Stimulated activated naive CD4-positive, alpha-beta T cell treated with Interleukin-2 at 50 U/mL for 16 hours (primary cell): ENCODE measurements at regions not wholly inside any gene's neighbourhood (a gene's known extent, or its start where the extent isn't known, plus 50 kb on each side); places are given as distances from the start of the nearest gene placed in this dataset.

Source experiments
- DNase-seq: peaks from one replicate; lab custom pipeline; 2025; lab: John Stamatoyannopoulos, UW

DNA sequence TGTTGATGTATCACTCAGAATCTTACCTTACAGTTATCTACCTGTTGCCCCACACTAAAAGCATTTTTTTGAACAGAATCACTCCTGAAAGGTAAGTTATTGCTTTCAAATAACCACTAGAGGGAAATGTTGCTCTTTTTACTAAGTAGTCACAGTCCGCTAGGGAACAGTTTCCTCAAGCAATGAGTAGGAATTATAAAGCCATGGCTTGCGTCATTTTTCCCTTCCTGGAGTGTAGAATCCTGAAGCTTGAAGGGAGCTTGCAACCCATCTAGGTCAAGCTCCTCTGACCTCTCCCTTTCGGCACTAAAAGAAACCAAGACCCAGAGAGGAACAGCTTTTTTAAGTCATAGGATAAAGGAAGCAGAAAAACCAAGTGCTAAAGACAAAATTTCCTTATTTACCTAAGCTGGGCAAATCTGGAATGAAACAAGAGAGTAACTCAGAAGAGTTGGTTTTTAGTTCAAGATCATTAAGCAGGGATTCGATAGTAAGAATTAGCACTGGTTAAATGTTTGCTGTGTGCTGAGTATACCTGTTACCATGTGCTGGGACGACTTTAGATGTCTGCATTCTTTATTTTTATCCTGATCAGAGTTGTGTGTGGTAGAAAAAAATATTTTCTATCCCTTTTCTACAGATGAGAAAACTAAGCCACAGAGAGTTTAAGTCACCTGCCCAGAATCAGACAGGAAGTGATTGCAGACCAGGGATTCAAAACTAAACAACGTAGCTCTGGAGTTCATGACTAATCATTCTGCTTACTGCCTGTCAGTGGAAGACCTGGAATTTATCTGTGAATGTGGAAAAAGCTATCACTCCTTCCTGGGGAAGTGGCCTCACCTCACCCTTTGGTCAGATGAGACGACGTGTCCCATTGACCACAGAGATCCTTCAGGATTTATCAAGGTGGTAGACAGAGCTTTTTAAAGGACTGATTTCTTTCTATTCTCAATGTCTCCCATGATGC, 631.5 kb downstream of the RAB28 start:
- no peak for DNase-seq

DNA sequence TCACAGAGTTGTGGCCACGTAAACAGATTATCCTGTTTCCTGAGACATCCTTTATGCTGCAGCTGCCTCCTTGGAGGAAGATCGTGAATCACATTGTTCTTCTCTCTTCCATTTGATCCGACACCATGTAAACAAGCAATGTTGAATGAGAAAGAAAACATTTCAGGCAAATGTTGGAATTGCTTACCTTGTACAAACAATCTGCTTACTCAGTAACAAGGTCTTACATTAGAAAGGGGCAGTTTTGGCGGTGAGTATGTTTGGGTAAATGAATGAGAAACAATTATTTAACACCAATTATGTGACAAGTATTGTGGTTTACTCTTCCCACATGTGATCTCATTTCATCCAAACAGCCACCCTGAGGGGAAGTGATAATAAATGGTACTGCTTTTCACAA, 637.8 kb downstream of the RAB28 start:
- no peak for DNase-seq

DNA sequence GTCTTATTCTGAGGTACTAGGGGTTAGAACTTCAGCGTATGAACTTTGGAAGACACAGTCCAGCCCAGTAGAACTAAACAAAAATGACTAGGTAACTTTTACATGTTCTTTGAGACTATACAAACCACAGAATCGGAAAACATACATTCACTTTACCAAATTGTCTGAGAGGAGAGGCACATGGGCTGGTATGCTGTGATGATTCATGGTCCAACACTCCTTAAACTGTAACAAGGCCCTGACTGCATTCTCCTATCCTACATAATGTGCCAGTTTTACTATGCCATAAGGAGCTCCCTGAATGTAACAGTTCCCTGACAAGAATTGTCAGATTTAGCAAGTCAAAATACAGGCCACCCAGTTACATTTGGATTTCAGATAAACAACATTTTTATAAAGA, 640.0 kb downstream of the RAB28 start:
- DNase-seq = no peak

DNA sequence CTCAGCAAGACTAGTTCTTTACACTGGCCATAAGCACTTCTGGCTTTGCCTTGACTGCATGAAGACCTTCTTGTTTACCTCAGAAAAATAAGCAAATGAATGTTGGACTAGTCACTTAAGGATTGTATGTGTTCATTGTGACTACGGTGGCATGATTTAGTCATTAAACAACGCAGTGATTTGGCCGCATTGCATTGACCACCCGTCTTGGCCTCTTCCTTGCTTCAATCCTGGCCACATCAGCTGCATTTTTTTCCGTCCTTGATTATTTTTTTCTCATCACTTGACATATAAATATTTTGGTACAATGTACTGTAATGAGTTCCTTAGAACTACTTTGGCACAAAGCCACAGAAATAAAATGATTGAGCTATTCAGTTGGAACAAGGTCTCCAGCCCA, 656.2 kb downstream of the RAB28 start:
- no peak for DNase-seq

DNA sequence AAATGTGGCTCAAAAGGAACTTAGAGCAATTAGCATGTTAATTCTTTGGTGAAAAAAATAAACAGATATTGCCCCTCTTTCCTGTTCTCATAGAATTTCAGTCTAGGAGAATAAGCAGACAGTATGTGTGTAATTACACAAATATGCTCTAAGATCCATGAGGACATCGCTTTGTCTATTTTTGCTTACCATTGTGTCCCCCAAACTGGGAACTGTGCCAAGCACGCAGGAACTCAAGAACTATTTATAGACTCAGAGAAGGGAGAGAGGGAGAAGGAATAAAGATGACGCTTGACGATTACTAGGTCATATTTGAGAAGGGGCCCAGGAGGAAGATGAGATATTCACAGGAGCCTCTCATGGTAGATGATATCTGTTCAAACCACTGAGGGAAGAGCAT, 692.6 kb downstream of the RAB28 start:
- no peak for DNase-seq

DNA sequence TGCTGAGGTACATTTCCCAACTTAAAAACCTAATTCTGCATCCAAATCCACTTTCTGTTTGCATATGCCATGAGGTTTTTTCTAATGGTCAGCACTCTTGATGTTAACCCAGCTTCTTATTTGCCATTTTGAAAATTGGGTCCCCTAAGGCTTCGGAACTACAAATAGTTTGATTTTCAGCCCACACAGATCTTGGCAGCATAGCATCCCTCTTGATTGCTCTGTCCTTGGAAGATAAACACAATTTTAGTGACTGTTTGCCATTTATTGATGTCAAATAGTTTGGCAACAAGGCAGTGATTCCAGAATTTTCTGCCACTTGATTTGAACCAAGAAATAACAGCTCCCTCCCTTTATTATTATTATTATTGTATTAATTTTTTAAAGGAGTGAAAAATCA, 696.9 kb downstream of the RAB28 start:
- no peak for DNase-seq

DNA sequence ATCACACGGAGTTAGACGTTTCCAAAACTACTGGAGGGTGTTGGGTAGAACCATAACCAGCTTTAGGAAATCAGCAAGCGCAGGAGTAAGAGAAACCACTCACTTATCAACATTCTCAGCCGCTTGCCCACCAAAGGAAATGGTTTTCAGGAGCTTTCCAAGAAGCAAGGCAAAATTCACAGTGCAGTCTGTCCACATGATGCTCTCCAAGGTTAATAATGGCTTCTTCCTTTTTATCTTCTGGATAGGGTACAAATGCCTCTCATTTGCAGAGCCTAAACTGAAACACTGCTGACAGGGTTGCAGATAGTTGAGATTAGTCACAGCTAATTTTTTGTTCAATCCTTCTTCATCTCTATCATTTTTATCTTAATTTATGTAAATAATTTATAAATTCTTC, 705.4 kb downstream of the RAB28 start:
- no peak for DNase-seq

DNA sequence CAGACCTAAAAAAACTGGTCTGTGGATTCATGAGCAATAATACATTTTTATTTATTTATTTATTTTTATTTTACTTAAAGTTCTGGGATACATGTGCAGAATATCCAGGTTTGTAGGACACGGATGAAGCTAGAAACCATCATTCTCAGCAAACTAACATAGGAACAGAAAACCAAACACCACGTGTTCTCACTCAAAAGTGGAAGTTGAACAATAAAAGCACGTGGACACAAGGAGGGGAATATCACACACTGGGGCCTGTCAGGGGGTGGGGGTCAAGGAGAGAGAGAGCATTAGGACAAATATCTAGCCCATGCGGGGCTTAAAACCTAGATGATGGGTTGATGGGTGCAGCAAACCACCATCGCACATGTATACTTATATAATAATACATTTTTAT, 705.9 kb downstream of the RAB28 start:
- no peak for DNase-seq

DNA sequence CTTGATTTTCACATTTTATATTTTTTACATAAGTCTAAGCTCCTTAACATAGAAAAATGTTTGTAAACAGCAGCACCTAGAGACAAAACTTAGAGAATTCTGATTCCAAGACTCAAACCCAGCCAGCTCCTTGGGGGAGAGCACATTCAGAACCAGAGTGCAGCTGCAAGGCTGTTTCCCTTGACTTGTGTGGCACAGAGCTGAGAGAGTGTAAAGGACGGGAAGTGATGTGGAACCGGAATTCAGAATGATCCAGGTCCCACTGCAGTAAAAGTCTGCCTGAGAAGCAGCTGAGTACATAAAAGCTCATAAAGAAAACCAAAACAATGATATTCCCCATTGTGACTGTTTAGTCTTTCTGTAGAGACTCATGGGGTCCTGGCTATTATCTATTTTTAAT, 713.8 kb downstream of the RAB28 start:
- no peak for DNase-seq

DNA sequence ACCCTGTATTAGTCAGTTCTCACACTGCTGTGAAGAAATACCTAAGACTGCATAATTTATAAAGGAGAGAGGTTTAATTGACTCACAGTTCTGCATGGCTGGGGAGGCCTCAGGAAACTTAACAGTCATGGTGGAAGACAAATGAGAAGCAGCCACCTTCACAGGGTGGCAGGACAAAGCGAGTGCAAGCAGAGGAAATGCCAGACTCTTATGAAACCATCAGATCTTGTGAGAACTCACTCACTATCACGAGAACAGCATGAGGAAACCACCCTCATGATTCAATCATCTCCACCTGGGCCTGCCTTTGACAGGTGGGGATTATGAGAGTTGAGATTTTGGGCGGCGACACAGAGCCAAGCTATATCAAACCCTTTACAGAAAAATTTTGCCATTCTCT, 722.4 kb downstream of the RAB28 start:
- no peak for DNase-seq

DNA sequence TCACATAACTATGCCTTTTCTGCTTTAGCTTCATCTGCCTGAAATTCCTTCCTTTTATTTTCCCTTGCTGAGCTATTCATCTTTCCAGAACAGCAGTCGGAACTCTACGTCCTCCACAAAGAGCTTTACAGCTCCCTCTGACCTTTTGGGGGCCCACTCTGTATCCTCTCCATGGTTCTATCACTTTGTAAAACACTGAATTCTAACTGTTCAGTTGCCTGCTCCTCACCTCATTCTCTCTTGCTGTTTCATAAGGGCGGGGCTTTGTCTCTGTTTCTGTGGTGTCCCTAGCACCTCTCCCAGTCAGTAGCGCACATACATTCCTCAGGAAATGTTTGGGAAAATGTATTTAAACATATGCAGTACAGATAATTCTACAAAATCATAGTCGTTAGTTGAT, 737.0 kb downstream of the RAB28 start:
- DNase-seq = no peak

DNA sequence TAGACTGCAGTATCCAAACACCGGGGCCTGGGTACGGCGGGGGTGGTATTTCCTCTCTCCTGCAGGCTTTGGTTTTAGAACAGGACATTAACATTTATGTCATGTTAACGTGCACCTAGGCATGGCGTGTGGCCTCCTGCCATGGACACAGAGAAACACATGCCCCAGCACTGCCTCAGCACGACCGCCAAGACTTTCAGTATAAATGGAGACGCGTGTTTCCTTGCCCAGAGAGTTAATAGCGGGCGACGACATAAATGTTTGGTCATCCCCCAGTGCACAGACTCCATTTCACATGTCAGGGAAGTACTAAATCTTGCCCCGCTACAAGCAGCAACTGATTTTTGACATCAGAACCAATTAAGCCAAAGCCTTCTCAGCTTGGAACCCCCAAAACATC, 737.9 kb downstream of the RAB28 start:
- no peak for DNase-seq

DNA sequence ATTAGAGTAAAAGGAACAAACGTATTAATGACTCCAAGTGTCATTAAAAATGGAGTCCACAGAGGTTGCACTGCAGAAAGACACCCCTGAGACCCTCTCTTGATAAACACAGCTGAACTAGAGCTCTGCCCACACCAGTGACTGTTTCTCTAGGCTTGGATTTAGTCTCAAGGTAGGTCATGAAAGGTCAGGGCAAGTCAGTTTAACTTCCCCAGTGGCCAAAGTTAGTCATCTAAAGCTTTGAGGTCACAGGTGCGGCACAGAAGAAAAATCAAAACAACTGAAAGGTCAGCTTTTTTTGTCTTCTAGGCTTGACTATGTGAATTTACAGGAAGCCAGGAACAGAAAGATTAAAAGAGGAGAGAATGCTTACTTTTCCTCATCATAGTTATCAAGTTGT, 749.6 kb downstream of the RAB28 start:
- DNase-seq = no peak

DNA sequence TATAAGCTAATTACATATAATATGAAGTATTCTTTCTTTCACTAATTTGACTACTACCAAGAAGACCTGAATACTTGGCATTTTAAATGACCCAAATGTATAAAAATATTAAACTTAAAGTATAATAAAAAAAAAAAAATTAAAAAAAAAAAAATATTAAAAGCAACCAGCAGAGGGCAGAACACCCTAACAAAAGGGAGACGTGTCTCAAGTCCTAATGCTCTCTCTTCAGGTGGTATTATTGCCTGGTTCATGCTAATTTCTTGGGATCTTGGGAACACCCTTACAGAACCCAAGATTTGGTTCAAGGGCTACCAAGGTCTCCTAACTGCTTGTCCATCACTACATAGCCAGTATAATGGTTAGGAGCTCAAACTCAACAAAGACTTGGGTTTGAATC, 754.8 kb downstream of the RAB28 start:
- DNase-seq = no peak

DNA sequence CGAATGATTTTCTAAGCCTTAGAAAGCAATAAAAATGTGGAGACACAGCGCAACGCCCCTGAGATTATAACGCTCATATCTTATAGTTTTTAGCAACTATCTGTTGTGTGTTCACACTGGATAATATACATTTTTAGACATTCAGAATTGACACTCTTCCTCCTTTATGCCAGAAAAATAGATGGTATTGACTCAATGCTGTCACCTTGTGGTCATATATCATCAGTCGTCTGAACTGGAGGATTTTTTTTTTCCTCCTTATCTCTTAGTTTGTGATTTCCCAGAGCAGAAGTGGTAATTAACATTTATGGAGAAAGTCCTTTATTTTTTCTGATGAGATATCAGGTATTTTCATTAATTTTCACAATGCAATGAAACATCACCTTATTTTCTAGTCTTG, 759.6 kb downstream of the RAB28 start:
- no peak for DNase-seq

DNA sequence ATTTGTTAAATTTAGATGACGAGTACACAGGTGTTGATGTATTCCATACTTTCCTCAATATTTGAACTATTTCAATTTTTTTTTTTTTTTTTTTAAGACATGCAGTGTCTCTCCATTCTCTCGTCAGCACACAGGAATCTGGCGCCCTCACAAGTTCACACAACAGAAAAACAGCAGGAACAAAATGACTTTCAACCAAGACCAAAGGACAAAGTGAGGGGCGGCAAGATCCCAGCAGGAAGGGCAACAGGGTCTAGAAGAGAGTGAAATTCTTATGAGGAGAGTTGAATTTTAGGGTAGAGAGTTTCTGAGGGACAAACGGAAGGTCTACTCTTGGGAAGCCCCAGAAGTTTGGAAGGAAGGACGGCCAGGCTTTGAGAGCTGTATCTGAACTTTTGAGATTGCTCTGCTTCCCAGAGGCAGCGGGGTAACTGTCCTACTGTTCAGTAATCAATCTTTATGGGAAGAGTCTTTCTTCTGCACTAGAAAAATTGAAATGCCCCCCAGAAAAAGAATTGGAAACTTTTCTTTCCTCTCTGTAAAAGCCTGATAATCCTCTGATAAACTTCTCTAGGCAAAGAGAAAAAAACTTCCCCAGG, 760.2 kb downstream of the RAB28 start:
- no peak for DNase-seq

DNA sequence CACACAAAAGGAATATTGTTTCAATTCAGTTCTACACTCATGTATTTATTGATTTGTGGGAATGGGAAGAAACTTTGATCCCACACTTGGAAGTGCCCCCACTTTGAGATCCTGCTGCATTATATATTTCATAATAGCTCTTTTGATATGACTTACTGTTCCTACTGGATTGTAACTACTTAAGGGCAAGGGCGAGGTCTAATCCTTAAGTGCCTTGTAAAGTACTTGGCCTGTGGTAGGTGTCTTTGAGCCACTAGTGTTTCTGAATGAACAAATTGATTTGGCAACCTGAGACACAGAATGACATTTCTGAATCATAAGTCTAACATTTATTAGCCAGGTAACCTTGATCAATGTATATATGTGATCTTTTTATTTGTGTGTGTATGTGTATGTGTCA, 767.2 kb downstream of the RAB28 start:
- no peak for DNase-seq

DNA sequence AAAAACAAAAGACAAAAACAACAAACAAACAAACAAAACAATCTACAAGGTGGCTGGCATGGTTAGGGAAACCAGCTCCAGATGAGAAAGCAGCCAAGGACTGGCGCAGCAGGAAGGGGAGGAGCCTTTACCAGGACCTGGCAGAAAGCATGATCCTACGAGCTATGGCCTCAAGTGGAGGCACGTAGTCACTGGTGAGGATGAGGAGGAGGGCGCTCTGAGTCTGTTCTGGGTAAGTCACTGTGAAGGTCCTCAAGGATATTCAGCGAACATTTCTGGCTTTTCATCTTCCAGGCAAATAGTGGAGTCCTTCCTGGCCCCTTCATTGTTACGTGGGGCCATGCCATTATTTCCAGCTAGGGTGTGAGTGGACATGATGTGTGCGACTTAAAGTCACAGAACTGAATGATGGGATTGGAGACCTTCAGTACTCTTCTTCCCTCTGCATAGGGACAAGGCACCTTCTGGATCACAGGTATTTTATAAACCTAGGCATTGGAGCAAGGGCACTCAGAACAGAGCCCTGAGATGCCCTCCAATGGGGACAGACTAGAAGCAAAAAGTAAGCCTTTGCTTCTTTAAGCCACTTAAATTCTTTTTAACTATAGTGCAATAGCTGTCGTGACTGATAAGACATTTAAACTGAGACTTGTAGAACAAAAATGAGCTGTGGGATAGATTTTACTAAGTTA, 771.3 kb downstream of the RAB28 start:
- no peak for DNase-seq

DNA sequence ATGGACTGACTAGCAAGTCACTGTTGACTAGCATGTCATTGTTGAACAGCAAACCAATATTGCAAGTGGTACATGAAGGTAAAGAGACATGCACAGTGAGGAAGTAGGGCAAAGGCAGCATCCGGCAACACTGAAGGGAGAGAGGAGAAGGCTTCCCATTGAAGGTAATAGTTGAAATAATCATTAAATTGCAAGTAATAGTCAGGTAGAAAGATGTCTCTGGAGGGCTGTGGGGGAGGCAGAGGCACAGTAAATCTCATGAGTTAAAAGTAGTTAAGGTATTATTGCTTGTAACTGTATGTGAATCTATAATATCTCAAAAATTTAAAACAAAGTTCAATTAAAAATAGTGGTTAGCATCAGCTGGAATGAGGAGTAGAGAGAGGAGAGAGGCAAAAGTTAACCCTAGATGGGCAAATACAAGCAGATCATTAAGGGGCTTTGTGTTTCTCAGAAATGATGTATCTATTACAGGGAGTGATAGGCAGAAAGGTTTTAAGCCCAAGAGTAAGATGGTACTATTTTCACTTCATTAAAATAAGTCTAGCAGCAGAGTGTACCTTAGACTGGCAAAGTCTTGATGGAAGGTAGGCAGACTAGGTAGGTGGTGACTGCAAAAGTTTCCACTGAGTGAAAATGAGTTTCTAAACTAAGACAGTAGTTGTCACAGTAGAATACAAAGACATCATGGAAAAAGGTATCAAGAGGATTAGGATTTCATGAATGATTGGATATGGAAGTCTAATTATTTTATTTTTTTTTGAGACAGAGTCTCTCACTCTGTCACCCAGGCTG, 776.6 kb downstream of the RAB28 start:
- DNase-seq = no peak

DNA sequence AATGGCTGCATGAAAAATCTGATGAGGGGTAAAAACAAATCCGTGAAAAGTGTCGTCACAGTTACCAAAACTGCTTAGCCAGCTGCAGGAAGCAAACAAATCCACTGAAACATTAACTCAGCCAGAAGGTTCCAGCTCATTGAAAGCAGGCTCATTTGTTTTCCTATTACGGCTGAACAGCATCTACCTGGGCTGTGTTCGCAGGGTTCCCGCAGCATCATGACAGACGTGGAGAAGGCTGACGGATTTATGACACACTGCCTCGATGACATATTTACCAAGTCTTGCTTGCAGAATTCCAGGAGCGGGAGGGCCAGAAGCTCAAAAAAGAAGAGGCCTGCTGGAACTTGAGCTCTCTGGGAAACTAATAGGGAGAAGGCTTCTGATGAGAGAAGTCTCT, 781.1 kb downstream of the RAB28 start:
- DNase-seq = no peak

DNA sequence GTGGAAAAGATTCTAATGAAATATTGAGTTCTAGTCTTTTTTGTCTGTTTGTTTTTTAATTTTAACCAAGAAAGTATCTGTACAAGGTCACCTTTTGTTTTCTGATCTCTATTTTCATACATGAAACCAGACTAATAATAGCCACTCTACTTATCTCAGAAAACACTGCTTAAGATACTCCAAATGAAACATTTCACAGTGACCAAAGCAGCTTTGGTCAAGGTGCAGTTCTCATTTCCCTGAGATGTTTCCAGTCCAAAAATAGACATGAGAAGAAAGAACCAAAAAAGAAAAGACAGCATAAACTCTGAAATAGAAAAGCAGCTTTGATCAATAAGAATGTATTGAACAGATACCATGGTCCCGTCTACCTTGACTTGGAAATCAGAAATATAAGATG, 782.8 kb downstream of the RAB28 start:
- DNase-seq = no peak

DNA sequence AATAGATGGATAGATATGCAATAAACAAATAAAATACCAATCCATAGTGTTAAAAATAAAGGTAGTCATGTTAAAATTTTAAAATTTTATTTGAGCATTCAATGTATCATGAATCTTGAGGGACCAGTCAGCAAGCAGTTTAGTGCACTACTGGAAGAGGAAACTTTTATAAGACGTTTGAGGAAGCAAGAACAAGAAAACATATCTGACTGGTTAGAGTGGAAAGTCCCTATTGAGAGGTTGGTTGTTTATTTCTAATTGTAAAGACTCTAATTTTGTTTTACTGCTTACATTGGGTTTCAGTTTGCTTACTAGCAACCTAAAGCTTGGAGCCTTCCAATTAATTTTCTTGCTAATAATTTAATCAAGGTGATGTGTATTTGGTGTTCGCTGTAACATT, 786.2 kb downstream of the RAB28 start:
- DNase-seq = no peak
